BJ (cell line): ENCODE measurements at regions not wholly inside any gene's neighbourhood (a gene's known extent, or its start where the extent isn't known, plus 50 kb on each side); places are given as distances from the start of the nearest gene placed in this dataset.

Experiments
- CTCF ChIA-PET: fragments of 350-600 bp; formaldehyde crosslinking; extraction: SDS; loops from one replicate; lab custom pipeline; 2021; ENCODE audit warnings: antibody characterized with exemption, inconsistent platforms; lab: Yijun Ruan, JAX
- POLR2A ChIA-PET: fragments of 300-600 bp; sonication (Branson Sonifier 250); formaldehyde crosslinking; extraction: SDS; loops from one replicate; lab custom pipeline; 2021; ENCODE audit warnings: antibody characterized with exemption; lab: Charles Lee
- DNase-seq: peaks from one replicate; pipeline ENCODE4 v3.0.0-alpha.2; 2011; ENCODE audit warnings: low read depth
- H3K27me3 ChIP-seq: 2 replicates; pipeline ENCODE4 v1.6.0; 2011; ENCODE audit warnings: low read length; ENCODE audit not compliant: control insufficient read depth, insufficient read depth
- H3K36me3 ChIP-seq: 2 replicates; pipeline ENCODE4 v1.5.1; 2011; ENCODE audit warnings: low read length; ENCODE audit not compliant: control insufficient read depth, insufficient read depth
- H3K4me3 ChIP-seq: 2 replicates; pipeline ENCODE4 v1.5.1; 2011; ENCODE audit warnings: low read depth, mild to moderate bottlenecking, control low read depth, low read length
- TF ChIP-seq, protein P1 (sequence below): IDR thresholded peaks from 2 replicates; pipeline ENCODE4 v1.5.1; 2011; ENCODE audit warnings: low read depth, mild to moderate bottlenecking, control low read depth, inconsistent platforms, low read length, moderate library complexity; ENCODE audit not compliant: insufficient read depth

- POLR2A ChIA-PET = no interaction called here
- CTCF ChIA-PET = interaction anchor here (0.6 to 1.0 kb wide), 3 partner anchors 11 to 311 kb away, joined by 3 to 4 read pairs (median 3); no protein-coding TSS in a partner anchor
- peak; percentile 58 for DNase-seq
- TF ChIP-seq, protein P1, sequence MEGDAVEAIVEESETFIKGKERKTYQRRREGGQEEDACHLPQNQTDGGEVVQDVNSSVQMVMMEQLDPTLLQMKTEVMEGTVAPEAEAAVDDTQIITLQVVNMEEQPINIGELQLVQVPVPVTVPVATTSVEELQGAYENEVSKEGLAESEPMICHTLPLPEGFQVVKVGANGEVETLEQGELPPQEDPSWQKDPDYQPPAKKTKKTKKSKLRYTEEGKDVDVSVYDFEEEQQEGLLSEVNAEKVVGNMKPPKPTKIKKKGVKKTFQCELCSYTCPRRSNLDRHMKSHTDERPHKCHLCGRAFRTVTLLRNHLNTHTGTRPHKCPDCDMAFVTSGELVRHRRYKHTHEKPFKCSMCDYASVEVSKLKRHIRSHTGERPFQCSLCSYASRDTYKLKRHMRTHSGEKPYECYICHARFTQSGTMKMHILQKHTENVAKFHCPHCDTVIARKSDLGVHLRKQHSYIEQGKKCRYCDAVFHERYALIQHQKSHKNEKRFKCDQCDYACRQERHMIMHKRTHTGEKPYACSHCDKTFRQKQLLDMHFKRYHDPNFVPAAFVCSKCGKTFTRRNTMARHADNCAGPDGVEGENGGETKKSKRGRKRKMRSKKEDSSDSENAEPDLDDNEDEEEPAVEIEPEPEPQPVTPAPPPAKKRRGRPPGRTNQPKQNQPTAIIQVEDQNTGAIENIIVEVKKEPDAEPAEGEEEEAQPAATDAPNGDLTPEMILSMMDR = no peak
- Histone ChIP-seq H3K27me3 (no peaks in the 10 kb centered on the region), H3K4me3 (no peak overlapping the region), H3K36me3 (no peaks in the 10 kb centered on the region)
Measured at GRCh38 chr2:196479350-196479749, 160.2 kb upstream of the CCDC150 start.

GRCh38 chr2:196480653-196481323, 158.7 kb upstream of the CCDC150 start:
- H3K27me3 ChIP-seq = no peaks in the 10 kb centered on the region
- TF ChIP-seq, protein P1 = no peak
- CTCF ChIA-PET = interaction anchor here (0.6 to 1.3 kb wide), 4 partner anchors 9 to 27 kb away, joined by 3 to 4 read pairs (median 4); no protein-coding TSS in a partner anchor
- POLR2A ChIA-PET = no interaction called here
- DNase-seq = no peak
- no peak overlapping the region for H3K4me3 ChIP-seq
- H3K36me3 ChIP-seq = no peaks in the 10 kb centered on the region

- TF ChIP-seq, protein P1 = no peak
- CTCF ChIA-PET = interaction anchor here (0.7 to 1.3 kb wide), 2 partner anchors 8 to 27 kb away, joined by 3 read pairs; no protein-coding TSS in a partner anchor
- peak; percentile 75 for DNase-seq
- Histone ChIP-seq H3K36me3 (no peaks in the 10 kb centered on the region), H3K27me3 (no peaks in the 10 kb centered on the region), H3K4me3 (no peak overlapping the region)
- POLR2A ChIA-PET = no interaction called here
Measured at GRCh38 chr2:196481324-196481697, 158.2 kb upstream of the CCDC150 start.

DNA sequence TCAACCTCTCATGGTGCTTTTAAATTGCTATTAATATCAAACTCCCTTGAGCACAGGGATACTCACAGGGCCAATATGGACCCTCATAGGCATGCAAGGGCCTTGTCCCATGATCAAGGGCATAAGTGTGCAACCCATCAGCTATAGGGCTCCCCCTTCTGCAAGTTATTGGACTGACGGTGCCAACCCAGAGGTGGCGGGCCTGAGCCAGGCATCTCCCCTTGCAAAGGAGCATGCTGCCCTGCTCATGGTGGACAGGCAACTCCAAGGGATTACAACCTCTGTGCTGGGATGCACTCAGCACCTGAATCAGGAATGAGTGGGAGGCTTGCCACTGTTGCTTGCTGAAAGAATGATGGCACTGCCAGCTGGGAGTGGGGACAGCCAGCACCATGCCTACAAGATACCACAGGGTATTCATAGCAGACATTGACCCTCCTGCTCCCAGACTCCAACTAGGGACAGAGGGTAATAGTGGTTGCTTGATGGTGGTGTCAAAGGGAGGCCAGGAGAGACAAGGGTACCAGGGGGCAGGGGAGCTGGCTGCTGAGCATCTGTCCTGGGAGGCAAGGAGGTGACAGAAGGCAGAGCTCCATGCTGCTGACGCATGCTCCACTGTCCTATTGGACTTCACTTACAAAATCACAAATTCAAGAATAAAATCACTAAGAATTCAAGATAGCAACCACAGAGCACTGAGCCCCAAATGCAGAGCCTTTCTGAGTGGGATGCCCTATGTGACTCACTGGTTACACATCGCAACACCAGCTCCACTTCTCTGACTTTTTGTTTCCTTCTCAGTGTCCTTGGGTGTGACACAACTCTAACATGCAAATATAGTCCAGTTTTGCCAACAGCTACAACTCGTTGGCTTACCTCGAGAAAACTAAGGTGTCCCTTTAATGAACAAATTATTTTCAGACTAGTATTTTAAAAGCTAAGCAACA, 157.1 kb upstream of the CCDC150 start:
- Histone ChIP-seq H3K27me3 (no peaks in the 10 kb centered on the region), H3K4me3 (no peak overlapping the region), H3K36me3 (no peaks in the 10 kb centered on the region)
- no peak for DNase-seq
- POLR2A ChIA-PET = no interaction called here
- CTCF ChIA-PET = interaction anchor here (1.2 to 1.3 kb wide), 2 partner anchors 29 to 948 kb away, joined by 3 read pairs; no protein-coding TSS in a partner anchor
- TF ChIP-seq, protein P1 = no peak

DNA sequence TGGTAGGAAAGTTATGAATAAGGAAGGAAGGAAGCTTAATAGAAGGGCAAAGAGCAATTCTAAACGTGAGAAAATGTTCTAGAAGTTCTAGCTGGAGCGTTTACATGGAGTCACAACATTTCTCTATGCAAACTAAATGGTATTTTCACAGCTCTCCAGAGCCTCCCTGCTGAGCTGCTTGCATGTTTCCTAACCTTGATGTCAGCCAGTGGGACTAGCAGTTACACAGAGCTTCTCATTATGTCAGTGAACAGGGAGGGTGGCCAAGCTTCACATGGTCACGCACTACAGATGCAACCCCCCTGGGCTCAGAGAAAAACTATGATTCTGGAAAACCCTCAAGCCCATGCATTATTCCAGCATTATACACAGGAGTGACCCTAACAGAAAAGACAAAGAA, 153.4 kb upstream of the CCDC150 start:
- Histone ChIP-seq H3K4me3 (no peak overlapping the region), H3K27me3 (no peaks in the 10 kb centered on the region), H3K36me3 (no peaks in the 10 kb centered on the region)
- ChIA-PET POLR2A (no interaction called here), CTCF (interaction anchor here (1.3 to 1.4 kb wide), 3 partner anchors 13 to 149 kb away, joined by 3 to 7 read pairs (median 6); no protein-coding TSS in a partner anchor)
- TF ChIP-seq, protein P1 = no peak
- DNase-seq = no peak
